ENCODE measurements at regions not wholly inside any gene's neighbourhood (a gene's known extent, or its start where the extent isn't known, plus 50 kb on each side); places are given as distances from the start of the nearest gene placed in this dataset.
"Not testable (repeated sequence)": the region's sequence is repeated elsewhere in the genome, so short reads cannot be mapped to it uniquely, and the experiment has no call there.

DNA sequence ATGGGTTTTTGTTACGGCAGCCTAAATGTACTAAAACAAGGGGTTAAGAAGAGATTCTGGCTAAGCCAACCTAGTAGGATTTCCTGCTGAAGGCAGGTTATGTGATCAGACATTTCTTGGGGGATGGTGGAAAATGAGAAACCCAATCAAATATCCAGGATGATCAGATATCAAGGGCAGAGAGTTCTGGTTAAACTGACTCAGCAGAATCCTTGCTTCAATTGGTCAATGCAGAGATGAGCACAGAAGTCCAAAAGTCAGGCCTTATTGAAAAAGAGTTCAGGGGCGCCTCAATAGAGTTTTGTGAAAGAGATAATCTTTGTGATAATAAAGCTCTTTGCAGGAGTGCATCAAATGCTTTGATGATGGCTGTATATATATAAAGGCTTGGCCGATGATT, 237.1 kb downstream of the AMY1C start:
- in situ Hi-C loops (cut with HindIII; ENCODE audit: low pct_ligation_motif_present, low pct_unique_long_range_greater_than_20kb, low sequenced_read_pairs): no loop called here
- no peak for DNase-seq

DNA sequence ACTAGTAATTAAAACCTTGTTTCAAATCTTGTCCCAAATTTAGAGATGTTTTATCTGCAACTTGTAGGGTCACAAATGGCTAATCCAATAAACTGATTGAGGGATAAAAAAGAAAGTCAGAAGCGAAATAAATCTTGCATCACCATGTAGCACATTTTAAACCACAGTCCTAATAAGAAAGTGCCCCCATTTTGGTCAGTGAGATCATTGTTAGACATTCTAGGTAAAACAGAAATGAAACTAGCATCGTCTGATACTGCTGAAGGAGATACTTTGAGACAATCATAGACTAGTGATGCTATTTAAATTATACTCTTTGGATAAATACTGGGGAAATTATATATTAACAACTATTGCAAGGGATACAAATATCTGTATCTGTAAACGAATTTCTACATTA, 247.9 kb downstream of the AMY1C start:
- in situ Hi-C loops (cut with HindIII; ENCODE audit: low pct_ligation_motif_present, low pct_unique_long_range_greater_than_20kb, low sequenced_read_pairs): no loop called here
- no peak for DNase-seq

DNA sequence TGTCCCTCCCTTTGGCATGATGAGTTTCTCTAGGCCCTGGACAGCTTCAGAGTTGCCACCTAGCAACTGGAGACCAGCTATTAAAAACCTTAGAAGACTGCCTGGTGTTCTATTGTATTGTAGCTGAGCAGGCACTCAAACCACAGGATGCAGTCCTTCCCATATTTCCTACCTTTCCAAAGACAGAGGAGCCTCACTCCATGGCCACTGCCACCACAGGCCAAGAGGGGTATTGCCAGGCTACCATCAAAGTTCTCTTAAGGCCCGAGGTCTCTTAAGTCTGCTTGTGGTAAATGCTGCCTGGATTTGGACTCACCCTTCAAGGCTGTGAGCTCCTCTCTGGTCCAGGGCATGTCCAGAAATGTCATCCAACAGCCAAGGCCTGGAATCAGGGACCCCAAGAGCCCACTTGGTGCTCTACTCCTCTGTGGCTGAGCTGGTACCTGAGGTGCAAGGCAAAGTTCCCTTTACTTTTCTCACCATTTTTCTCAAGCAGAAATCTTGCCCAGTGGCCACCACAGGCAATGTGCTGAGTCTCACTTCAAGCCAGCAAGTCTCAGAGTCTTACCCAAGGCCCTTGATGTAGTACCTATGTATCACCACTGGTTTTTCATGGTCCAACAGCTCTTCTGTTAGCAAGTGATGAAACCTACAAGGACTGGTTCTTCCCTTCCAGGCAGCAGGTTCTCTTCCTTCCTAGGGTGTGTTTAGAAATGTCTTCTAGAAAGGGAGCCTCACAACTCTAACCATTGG, 269.4 kb downstream of the AMY1C start:
- in situ Hi-C loops (cut with HindIII; ENCODE audit: low pct_ligation_motif_present, low pct_unique_long_range_greater_than_20kb, low sequenced_read_pairs): no loop called here

DNA sequence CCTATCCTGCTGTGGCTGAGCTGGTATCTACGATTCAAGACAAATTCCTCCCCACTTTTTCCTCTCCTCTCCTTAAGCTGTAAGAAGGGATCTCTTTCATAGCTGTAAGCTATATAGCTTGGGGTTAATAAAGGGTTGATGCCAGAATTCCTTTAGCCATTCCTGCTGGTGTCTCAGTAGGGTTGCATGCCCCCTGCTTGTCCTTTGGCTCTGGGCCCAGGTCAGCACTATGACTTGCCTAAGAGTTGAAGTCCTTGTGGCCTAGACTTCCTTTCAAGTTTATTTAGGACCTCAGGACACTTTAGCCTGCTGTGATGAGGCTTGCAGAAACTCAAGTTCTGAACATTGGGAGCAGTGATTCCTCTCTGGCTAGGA, 270.0 kb downstream of the AMY1C start:
- in situ Hi-C loops (cut with HindIII; ENCODE audit: low pct_ligation_motif_present, low pct_unique_long_range_greater_than_20kb, low sequenced_read_pairs): no loop called here
- no peak for DNase-seq

More for the DNA sequence above, 269.4 kb downstream of the AMY1C start:
- DNase-seq: no peak

DNA sequence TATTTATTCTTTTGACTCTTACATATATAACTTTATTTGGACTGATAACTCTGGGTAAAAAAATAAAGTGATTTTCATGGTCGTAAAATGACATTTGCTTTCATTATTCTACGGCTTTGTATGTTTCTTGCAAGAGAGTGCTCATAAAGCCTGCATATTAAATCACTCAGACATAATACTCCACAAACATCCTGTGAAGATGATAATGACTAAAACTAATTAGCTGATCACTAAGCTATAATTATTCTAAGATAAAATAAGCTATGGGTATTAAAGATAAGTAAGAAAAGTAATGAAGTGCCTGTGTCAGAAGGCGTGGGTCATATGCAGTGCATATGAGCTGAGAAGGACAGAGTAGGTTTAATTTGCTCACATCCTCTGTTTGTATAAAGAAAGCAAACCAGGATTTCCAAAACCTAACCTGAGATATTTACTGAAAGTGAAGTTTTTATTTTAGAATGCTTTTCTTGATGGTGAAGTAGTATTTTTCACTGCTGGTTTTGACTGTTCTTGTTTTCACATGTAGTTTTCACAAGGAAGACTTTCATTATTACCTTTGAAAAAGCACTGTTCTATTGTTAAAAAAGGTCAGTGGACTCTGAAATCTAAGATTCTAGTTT, 278.8 kb downstream of the AMY1C start:
- in situ Hi-C loops (cut with HindIII; ENCODE audit: low pct_ligation_motif_present, low pct_unique_long_range_greater_than_20kb, low sequenced_read_pairs): no loop called here
- no peak for DNase-seq

DNA sequence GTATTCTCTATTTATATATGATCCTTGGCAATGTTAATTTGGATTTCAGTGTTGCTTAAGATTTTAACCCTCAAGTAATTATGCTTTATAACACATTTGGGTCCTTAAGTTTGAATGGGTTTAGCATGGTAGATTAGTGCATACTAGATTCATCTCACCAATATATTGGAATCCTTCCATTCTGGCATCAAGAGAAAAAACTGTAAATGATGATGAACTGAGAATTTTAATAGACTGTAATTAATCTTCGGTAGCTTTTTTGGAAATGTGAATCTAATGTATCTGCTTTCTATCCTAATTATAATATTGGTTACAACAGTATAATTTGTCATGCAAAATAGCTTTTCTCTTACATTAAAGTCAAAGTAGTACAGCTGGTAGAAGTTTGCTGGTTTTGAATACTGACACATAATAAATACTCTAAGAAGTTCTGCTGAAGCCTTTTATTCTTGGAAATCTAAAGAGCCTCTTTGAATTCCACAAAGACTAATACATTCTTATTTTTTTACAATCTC, 279.8 kb downstream of the AMY1C start:
- no peak for DNase-seq
- in situ Hi-C loops (cut with HindIII; ENCODE audit: low pct_ligation_motif_present, low pct_unique_long_range_greater_than_20kb, low sequenced_read_pairs): no loop called here

DNA sequence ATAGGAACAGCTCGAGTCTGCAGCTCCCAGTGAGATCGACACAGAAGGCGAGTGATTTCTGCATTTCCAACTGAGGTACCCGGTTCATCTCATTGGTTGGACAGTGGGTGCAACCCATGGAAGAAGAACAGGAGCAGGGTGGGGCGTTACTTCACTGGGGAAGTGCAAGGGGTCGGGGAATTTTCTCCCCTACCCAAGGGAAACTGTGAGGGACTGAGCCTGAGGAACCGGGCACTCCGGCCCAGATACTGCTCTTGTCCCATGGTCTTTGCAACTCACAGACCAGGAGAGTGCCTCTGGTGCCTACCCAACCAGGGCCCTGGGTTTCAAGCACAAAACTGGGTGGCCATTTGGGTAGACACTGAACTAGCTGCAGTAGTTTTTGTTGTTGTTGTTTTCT, 307.1 kb downstream of the AMY1C start:
- DNase-seq: no peak
- in situ Hi-C loops (cut with HindIII; ENCODE audit: low pct_ligation_motif_present, low pct_unique_long_range_greater_than_20kb, low sequenced_read_pairs): no loop called here

DNA sequence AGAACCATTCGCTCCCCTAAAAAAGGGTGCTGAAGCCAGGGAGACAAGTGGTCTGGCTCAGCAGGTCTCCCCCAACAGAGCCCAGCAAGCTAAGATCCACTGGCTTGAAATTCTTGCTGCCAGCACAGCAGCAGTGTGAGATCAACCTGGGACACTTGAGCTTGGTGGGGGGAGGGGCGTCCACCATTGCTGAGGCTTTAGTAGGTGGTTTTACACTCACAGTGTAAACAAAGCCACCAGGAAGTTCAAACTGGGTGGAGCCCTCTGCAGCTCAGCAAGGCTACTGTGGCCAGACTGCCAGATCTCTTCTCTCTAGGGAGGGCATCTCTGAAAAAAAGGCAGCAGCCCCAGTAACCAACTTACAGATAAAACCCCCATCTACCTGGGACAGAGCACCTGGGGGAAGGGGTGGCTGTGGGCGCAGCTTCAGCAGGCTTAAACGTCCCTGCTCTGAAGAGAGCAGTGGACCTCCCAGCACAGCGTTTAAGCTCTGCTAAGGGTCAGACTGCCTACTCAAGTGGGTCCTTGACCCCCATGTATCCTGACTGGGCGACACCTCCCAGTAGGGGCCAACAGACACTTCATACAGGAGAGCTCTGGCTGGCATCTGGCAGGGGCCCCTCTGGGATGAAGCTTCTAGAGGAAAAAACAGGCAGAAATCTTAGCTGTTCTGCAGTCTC, 307.7 kb downstream of the AMY1C start:
- in situ Hi-C loops (cut with HindIII; ENCODE audit: low pct_ligation_motif_present, low pct_unique_long_range_greater_than_20kb, low sequenced_read_pairs); DNase-seq: not testable (repeated sequence)

DNA sequence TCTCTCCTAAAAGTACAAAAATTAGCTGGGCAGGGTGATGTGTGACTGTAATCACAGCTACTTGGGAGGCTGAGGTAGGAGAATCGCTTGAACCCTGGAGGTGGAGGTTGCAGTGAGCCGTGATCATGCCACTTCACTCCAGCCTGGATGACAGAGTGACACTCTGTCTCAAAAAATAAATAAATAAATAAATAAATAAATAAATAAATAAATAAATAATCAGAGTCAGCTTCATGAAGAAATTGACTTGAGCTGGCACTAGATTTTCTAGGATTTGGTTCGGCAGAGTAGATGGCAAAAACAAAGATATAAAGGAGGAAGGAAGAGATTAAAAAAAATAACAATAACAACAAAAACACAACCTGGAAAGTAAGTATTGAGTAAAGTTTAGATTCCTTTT, 311.9 kb downstream of the AMY1C start:
- DNase-seq; in situ Hi-C loops (cut with HindIII; ENCODE audit: low pct_ligation_motif_present, low pct_unique_long_range_greater_than_20kb, low sequenced_read_pairs): not testable (repeated sequence)

DNA sequence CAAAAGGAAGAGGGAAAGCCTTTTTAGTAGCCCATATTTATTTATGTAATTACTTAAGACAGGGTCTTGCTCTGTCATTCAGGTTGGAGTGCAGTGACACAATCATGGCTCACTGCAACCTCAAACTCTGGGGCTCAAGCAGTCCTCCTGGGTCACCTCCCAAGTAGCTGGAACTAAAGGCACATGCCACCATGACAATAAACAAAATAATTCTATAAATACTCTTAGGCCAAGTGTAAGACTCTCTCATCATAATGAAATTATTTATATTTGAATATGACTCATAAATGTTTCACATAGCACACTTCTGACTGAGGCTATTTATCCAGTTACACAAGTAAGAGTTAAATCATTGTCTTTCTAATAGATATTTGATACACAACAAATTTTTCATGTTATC, 314.7 kb downstream of the AMY1C start:
- in situ Hi-C loops (cut with HindIII; ENCODE audit: low pct_ligation_motif_present, low pct_unique_long_range_greater_than_20kb, low sequenced_read_pairs): no loop called here
- DNase-seq: no peak

DNA sequence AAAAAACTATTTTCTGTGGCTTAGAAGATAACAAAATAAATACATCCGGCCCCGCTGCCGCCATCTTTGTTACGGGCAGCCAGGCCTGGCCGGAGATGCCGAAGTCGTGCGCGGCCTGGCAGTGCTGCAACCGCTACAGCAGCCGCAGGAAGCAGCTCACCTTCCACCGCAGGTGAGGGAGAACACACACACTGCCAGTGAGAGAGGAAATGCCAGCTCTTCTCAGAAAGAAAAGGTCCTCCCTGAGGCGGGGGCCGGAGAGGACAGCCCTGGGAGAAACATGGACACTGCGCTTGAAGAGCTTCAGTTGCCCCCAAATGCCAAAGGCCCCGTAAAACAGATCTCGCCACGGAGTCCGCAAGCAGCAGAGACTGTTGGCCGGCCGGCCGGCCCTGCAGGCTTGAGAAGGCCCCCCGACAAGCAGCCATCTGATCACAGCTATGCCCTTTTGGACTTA, 323.2 kb downstream of the AMY1C start:
- DNase-seq: no peak
- in situ Hi-C loops (cut with HindIII; ENCODE audit: low pct_ligation_motif_present, low pct_unique_long_range_greater_than_20kb, low sequenced_read_pairs): no loop called here

DNA sequence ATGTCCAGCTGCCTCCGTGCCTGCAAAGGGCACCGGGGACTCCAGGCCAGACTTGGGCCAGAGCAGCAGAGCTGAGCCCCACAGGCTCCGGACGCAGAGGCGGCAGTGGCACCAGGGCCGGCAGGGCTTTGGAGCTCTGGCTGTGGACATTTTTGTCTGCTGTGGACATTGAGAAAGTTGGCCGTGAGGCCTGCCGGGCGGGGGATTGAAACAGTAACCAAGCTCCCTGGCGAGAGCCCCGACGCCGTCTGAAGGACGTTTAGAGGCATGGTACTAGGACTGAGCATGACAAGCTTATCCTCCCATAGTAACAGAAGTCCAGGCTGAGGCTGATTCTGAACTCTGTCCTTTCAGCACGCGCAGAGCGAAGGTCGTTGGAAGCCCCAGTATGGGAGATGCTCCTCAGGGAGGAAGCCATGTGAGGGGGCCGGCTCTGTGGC, 323.8 kb downstream of the AMY1C start:
- in situ Hi-C loops (cut with HindIII; ENCODE audit: low pct_ligation_motif_present, low pct_unique_long_range_greater_than_20kb, low sequenced_read_pairs): no loop called here
- DNase-seq: no peak

DNA sequence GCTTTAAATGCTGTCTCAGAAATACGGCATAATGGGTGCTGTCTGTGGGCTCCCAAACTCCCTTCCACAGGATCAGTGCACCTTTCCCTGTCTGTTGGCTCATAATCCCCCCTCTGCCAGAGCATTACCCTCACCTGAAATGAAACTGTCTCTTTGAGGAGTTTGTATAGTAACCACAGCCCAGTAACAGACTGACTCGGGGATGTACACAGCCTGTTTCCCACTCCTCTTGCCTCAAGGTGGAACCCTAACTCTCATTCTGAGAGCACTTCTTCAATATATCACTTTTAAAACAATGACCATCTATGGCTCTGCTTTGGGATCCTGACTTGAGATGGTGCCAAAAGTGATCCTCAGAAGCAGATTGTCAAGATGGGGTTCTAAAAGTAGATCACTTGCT, 332.5 kb downstream of the AMY1C start:
- in situ Hi-C loops (cut with HindIII; ENCODE audit: low pct_ligation_motif_present, low pct_unique_long_range_greater_than_20kb, low sequenced_read_pairs): no loop called here
- DNase-seq: no peak

DNA sequence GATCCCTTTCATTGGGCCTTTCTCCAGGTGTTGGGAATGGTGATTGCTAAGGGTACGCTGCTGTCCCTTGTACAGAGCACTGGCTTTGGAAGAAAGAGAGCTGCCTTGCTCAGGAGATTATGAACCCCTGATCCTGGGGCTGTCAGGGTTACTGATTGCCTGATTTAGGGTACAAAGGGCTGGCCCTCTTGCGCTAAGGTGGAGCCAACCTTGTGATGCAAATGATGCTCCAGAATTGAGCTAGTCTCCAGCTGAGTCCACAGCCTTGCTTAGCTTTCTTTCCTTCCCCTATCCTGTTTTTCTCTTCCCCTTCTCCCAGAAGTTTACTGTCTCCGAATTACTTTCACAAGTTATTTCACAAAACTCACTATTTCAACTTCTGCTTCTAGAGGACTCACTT, 334.7 kb downstream of the AMY1C start:
- DNase-seq: no peak
- in situ Hi-C loops (cut with HindIII; ENCODE audit: low pct_ligation_motif_present, low pct_unique_long_range_greater_than_20kb, low sequenced_read_pairs): no loop called here

DNA sequence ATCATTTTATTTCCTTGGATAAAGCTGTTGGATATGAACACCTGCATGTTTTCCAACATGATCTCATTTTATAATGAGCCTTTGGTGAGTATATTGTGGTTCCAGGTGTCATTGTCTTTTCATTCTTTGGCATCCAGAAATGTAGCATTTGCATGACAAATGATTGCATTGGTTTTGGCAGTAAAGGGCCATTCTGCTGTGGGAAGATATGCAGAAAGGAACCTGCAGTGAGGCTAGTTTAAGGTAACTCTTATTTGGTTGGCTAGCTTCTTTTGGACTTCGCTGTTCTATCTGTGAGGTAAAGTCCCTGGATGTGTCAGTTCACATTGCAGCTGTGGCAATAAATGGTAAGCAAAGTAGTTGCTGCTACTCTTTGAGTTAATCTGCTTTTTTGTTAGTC, 343.0 kb downstream of the AMY1C start:
- in situ Hi-C loops (cut with HindIII; ENCODE audit: low pct_ligation_motif_present, low pct_unique_long_range_greater_than_20kb, low sequenced_read_pairs): no loop called here
- DNase-seq: no peak

DNA sequence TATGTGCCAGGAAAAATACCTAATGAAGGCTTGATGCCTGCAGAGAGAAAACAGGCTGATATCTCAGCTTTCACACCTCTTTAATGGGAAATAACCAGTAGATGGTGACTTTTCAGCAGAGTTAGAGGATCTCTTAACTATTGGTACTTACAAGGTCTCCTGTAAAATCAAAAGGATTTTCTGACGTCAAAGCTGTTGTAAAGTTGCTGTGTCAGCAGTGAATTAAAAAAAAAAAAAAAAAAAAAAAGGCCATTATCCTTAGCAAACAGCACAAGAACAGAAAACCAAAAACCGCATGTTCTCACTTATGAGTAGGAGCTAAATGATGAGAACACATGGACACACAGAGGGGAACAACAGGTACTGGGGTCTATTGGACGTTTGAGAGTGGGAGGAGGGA, 349.1 kb downstream of the AMY1C start:
- DNase-seq: no peak
- in situ Hi-C loops (cut with HindIII; ENCODE audit: low pct_ligation_motif_present, low pct_unique_long_range_greater_than_20kb, low sequenced_read_pairs): no loop called here

DNA sequence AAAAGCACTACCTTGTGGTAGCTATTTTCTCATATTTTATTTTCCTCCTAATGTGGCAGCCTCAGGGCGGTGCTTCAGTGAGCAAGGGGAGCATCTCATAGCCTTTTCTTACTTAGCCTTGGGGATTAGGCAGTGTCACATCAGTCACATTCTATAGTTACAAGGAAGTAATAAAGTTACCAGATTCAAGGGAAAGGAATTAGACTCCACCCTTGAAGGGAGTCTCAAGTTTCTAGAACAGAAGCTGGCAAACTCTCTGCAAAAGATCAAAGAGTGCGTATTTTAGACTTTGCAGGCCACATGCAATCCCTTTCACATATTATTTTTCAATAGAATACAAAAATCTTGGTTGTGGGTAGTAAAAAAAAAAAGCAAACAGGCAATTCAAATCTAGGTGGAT, 350.4 kb downstream of the AMY1C start:
- DNase-seq: no peak
- in situ Hi-C loops (cut with HindIII; ENCODE audit: low pct_ligation_motif_present, low pct_unique_long_range_greater_than_20kb, low sequenced_read_pairs): no loop called here

DNA sequence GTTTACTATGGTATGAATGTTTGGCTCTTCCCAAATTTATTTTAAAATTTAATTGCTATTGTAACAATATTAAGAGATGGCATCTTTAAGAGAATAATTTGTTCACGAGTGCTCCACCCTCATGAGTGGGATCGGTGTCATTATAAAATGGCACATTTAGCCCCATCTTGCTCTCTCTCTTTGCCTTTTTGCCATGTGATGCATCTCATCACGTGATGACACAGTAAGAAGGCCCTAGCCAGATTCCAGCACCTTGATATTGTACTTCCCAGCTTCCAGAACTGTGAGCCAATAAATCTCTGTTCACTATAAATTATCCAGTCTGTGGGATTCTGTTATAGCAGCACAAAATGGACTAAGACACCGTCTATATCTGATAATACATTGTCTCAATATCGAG, 355.8 kb downstream of the AMY1C start:
- DNase-seq: no peak
- in situ Hi-C loops (cut with HindIII; ENCODE audit: low pct_ligation_motif_present, low pct_unique_long_range_greater_than_20kb, low sequenced_read_pairs): no loop called here

DNA sequence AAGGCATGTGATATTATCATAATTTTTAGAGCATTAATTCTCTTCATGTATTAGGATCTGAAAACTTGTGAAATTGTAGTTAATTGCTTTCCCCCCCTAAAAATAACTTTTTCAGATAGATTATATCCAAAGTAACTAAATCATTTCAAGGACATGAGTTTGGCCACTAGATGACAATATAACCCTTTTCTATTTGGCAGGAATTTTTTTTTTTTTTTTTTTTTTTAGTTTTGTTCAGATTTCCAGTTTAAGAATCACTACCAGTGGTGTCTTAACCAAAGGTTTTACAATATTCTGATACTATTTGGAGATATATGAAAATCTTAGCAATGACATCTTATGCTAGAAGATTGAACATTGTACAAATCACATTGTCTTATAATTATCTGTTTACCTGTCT, 370.8 kb downstream of the AMY1C start:
- in situ Hi-C loops (cut with HindIII; ENCODE audit: low pct_ligation_motif_present, low pct_unique_long_range_greater_than_20kb, low sequenced_read_pairs): no loop called here

DNA sequence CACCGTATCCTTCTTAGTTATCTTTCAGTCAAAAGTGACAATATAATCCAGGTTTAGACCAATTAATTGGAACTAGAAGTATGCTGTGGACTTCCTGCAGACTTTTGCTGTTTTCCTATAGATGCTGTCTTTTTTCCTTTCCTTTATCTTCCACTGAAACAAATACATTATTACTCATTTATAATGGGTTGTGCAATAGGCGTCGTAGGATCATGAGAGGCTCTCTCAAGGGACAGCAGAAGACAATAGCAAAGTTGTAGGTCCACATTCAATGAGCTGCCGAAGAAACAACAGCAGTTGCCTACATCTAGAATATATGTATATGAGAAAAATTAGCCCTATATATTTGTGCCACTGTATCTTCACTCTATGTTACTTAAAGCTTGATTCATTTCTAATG, 371.6 kb downstream of the AMY1C start:
- in situ Hi-C loops (cut with HindIII; ENCODE audit: low pct_ligation_motif_present, low pct_unique_long_range_greater_than_20kb, low sequenced_read_pairs): no loop called here
- DNase-seq: no peak

More for the DNA sequence above, 370.8 kb downstream of the AMY1C start:
- DNase-seq: peak; percentile 10

All from ACHN (cell line).